Astrocyte of the spinal cord (primary cell): ENCODE measurements at regions not wholly inside any gene's neighbourhood (a gene's known extent, or its start where the extent isn't known, plus 50 kb on each side); places are given as distances from the start of the nearest gene placed in this dataset.

ENCODE experiments used
- DNase-seq: peaks from one replicate; pipeline ENCODE4 v3.0.0; 2011; ENCODE audit warnings: low read depth, low spot score
- H3K4me3 ChIP-seq: 2 replicates; pipeline ENCODE4 v1.5.1; 2011; ENCODE audit warnings: low read depth, mild to moderate bottlenecking, low read length, moderate library complexity
- CTCF ChIP-seq: IDR thresholded peaks from 2 replicates; pipeline ENCODE4 v1.5.1; 2012; ENCODE audit warnings: low read depth, mild to moderate bottlenecking, low read length, inconsistent platforms
- in situ Hi-C: cut with HindIII; loops from 2 replicates; pipeline ENCODE4 v1.10.0; 2017; ENCODE audit warnings: low sequenced_read_pairs

GRCh38 chr2:7226501-7226900, 309.3 kb downstream of the RNF144A start:
- no peak for DNase-seq
- in situ Hi-C loops, result no loop called here
- TF ChIP-seq CTCF, result no peak
- H3K4me3 ChIP-seq, result no peak overlapping the region

GRCh38 chr2:7233126-7233525, 315.9 kb downstream of the RNF144A start:
- no peak overlapping the region for H3K4me3 ChIP-seq
- in situ Hi-C loops, result no loop called here
- TF ChIP-seq CTCF, result no peak
- no peak for DNase-seq

- no peak for DNase-seq
- in situ Hi-C loops, result no loop called here
- no peak overlapping the region for H3K4me3 ChIP-seq
- TF ChIP-seq CTCF, result no peak
Measured at GRCh38 chr2:7237466-7237865, 320.3 kb downstream of the RNF144A start.

- in situ Hi-C loops, result no loop called here
- no peak for DNase-seq
- no peak for TF ChIP-seq CTCF
Measured at GRCh38 chr2:7239078-7239477, 321.9 kb downstream of the RNF144A start.

GRCh38 chr2:7241041-7241745, 324.0 kb downstream of the RNF144A start:
- no peak overlapping the region for H3K4me3 ChIP-seq
- TF ChIP-seq CTCF, result no peak
- DNase-seq, result no peak
- in situ Hi-C loops, result no loop called here

More at GRCh38 chr2:7239078-7239477, 321.9 kb downstream of the RNF144A start:
- no peak overlapping the region for H3K4me3 ChIP-seq

- H3K4me3 ChIP-seq, result no peak overlapping the region
- TF ChIP-seq CTCF, result no peak
- no peak for DNase-seq
- in situ Hi-C loops, result no loop called here
Measured at GRCh38 chr2:7242189-7242867, 325.1 kb downstream of the RNF144A start.
